Left renal cortex interstitium (tissue), 4 donors: ENCODE measurements at regions not wholly inside any gene's neighbourhood (a gene's known extent, or its start where the extent isn't known, plus 50 kb on each side); places are given as distances from the start of the nearest gene placed in this dataset.

Source experiments
- DNase-seq, 4 donors: peaks; one replicate each; pipeline ENCODE4 v3.0.0-alpha.2; 2013; ENCODE audit warnings: low read depth in 4 of 4, low spot score in 2 of 4, missing footprints in 1 of 4

DNA sequence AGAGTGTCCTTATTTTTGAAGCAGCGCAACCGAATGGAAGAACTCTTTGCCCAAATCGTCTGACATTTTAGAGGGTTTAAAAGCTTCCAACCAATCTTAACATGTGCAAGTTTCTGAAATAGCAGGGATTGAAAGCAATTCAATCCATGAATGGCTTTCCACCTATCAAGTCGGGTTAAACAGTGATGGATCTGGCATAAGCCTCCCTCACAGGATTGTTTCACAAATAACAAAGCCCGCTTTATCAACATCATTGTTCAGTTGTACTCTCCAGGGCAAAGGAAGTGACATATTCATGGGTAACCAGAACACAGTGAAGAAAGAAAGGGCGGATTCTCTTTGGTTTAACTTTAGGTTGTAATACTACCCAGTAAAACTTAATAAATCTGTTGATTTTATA is 497.3 kb downstream of the MTRR start:
- no peak for DNase-seq

DNA sequence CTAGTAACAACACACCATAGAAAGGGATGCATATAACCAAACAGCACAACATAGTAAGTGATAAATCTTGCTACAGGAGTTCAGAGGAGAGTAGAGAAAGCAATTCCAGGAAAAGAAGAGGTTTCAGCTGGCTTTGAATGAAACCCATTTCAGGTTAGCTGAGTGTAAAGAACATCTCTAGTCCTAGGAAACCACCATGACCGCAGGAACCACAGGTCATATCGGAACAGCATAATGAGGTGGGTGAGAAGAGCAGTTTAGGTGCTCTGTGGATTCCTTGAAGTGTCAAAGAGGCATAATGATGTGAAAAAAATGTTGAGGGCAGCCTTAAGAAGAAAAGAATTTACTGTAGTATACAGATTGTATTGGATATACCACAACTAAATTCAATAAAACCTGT is 507.5 kb downstream of the MTRR start:
- no peak for DNase-seq

DNA sequence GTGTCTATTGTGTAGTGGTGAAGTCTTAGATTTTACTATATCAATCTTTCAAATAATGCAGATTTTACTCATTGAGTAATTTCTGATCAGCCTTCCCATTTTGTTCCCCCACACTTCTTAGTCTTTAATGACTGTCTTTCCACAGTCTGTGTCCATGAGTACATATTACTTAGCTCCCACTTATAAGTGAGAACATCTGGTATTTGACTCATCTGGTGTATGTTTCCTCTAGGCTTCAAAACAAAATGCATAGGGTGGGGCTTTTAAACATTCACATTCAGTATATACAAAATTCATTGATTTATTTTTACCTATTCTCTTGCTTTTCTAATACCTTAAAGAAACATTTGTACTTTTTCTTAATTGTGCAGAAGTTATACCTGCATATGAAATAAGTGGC is 513.0 kb downstream of the MTRR start:
- no peak for DNase-seq

DNA sequence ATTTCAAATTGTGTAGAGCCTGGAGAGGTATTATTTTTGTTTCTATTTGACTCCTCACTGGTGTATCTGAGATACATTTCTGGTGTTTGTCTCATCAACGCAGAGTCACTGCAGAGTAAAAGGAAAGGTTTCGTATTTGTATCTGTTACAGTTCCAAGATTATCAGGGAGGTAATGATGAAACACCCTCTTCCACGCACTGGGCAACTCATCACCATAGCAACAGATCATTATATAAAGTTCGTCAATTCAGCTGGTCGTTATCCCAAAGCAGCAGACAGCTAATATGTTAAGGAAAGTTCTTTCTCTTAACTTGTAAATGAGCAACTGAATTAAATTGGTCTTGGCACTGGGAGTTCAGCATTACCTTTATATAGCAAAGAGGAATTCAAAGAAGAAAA is 513.5 kb downstream of the MTRR start:
- no peak for DNase-seq

DNA sequence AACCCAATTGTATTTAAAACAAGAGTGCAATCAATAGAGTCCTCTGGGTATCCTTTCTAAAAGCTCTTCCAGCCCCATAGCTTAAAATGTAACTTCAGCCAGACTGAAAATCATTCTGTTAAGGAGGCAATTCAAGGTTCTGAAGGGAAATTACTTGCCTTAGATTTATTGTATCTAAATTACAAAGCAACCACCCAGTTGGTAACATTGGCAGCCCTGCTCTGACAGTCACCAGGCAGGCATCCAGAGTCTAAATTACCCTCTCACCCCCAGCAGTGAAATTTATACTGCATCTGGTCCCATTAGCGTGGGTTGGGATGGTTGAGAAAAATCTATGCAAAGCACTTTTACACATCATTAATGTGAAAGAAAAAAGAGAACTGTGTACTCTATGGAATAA is 514.7 kb downstream of the MTRR start:
- peak in 1 of 4 donors; percentile 4 for DNase-seq

DNA sequence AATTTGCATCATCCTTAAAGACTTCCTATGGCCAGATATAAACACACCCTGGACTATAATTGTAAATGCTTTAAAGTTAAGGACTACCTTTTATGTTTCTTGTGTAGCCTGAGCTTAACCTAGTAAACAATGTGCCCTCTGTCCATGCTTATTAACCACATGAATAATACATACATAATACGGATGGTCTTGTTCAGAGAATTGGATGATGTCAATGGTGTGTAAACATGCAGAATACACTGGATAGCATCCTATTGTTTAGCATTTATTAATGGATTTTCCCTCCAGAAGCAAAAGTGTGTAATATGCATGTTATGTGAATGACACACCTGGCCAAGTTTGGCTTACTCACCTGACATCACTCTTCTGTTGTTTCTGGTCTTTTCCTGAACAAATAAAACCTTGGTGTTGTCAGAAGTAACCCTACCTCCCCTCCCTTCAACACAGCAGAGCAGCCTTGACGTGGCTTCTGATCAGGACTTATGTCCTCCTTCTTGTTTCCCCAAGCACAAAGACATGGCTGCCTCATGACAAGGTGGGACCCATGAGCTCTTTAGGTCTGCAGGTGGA is 517.9 kb downstream of the MTRR start:
- DNase-seq, result no peak

DNA sequence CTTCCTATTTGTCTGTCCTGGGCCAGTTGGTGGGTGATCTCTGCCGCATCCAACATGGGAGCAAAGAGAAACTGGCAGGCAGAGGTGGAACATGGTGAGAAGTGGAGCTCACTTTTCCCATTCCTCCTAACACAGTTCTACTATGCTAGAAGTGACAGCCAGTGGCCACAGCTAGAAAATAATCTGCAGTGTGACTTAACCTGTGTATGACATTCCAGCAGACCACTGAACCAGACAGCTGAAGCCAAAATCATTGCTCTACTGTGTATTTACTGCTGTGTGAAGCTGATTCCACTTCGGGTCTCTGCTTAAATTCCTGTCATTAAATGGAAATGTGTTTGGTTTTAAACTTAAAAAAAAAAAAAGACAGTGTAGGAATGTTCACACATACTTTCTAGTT is 523.0 kb downstream of the MTRR start:
- peak in 2 of 4 donors; percentile 6 to 46 for DNase-seq

DNA sequence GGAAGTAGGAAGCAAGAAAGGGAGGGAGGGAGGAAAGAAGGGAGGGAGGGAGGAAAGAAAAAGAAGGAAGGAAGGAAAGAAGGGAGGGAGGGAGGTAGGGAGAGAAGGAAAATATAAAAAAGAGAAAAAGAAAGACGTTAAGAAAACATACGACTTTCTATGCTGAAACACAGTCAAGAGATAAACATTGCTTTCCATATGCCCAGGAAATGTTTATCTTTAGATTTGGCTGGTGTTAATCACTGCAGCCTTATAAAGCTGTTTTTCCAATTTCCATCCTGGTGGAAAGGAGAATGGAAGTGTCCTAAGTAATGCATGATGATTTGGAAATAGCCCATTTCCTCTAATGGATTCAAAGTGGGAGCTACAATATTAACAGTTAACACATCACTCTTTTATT is 524.3 kb downstream of the MTRR start:
- no peak for DNase-seq

DNA sequence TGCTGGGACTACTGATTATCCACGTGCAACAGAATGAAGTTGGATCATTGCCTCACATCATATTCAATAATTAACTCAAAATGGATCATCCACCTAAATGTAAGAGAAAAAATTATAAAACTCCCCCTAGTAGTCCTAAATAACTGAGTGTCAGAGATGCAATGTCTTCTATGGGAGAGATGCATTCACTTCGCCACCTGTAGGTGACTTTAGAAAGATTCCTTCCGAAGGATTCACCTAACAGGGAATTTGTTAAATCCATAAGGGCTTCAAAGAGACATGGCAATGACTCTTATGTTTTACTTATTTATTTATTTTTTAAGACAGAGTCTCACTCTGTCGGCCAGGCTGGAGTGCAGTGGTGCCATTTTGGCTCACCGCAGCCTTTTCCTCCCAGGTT is 526.0 kb downstream of the MTRR start:
- no peak for DNase-seq

DNA sequence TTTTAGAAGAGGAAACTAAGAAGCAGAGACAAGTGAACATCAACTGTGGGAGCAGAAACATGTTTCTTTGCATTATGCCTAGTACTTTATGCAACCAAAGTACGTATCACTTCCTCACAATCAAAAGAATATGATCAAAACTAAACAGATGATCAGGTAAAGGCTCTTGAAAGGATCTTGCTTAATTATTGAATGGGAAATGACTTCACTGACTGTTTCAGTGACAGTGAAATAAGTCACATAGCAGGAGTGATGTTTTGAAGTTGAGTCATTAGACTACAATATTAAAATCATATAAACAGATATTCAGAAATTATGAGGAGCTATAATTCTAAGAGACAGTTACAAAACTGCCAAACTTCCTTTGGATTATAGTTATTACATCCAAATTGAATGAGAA is 527.3 kb downstream of the MTRR start:
- DNase-seq, result no peak

DNA sequence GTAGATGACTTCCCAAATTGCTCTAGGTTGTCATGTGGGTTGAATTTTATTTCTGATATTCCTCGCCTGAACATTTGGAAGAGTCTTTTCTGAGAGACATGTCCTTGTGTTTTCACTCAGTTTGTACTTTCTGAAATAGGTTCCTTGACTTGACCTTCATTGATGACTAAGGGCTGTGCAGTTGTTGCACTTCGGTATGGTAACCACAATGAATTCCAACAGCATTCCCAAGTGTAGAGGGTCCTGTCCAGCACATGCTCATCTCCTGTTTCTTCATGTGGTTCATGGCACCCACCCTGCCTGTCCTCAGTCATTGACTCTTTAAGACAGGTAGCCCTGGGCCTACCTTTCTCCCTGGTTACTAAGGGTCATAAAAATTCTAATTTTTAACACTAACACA is 527.8 kb downstream of the MTRR start:
- DNase-seq, result no peak

DNA sequence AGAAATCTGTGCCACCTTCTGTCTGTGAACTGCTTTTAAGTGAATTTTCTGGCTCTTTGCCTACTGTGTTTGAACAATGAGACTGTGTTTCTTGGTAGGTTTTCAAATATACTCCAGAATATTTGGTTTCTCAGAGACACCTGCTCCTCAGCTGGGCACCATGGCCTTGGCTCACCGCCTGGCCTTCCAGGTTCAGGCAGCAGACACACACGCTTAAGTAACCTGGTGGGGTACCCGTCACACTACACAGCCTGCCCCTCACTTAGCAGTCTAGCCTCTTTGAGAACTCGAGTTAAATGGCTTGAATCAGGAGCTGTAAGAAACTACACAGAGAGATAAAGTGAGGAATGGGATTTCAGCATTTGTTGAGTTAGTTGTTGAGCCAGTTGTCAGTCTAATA is 530.5 kb downstream of the MTRR start:
- no peak for DNase-seq

DNA sequence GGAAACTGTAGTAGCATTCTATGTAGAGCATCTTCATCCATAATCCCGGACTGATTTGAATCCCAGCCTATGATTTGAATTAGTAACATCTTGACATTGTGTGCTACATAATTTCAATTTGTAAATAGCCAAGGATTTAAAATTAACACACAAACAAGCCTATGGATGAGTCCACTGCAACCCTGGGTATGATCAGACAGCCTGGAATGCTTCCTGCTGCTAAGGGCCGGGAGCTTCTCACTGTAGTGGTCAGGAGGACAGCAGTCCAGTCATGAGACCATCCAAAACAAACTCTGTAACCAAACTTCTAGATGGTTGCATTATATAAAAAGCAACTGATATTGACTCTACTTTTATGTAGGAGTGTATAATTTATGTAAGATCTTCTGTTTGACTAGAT is 539.3 kb downstream of the MTRR start:
- DNase-seq, result no peak

DNA sequence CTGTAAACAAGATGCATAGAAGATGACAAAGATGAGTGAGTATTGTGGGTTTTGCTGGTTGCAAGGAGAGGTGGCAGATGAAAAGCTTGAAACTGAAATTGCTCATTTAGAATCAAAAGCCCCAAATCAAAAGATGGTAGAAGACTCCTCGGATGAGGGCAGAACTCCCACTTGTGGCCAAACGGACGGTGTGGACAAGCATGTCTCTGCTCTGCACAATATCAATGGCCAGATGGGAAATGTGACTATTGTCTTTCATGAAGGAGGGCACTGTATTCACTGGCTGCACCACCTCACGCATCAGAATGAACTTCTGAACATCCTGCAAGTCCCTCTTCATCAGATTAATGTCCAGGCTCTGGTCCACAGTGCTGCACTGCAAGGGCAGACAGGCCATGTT is 541.7 kb downstream of the MTRR start:
- no peak for DNase-seq

DNA sequence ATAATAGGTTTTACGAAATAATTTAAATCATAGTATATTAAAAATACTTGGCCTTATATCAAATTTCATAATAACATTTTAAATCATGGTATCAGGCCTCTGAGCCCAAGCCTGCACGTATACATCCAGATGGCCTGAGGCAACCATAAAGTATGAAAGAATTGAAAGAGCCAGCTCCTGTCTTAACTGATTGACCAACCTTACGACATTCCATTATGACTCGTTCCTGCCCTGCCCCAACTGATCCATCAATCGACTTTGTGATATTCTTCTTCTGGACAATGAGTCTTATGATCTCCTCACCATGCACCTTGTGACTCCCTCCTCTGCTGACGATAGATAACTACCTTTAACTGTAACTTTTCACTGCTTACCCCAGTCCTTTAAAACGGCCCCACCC is 545.0 kb downstream of the MTRR start:
- DNase-seq, result no peak

DNA sequence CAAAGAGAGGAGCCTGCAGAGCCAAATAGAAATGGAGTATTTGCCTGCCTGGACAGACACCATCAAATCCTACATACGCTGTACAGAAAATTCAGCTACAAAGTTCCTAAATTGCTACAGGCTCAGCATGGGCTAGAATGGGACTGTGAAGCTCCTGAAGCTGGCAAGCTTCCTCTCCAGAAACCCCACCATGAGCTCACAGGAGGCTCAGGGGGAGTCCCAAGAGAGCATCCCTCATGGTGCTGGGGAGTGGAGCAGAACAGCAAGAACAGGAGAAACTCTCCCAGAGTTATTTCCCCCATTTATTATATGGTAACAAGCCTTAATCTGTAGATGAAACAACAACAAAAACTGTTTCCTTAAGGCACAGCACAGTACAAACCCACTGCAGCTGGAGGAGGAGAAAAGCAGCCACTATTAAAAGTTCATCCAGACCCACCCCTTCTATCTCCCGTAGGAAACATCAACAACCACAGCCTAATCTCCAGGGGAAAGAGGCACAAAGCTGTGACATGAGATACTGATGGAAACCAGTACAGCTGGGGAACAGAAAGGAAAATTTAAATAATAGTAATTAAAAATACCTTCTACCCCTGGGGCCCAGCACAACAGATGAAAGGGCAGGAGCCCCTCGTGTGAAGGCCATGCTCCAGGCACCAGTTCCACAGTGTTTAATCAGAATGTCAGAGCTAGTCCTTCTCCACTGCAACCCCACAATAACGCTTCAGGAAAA is 548.5 kb downstream of the MTRR start:
- no peak for DNase-seq

DNA sequence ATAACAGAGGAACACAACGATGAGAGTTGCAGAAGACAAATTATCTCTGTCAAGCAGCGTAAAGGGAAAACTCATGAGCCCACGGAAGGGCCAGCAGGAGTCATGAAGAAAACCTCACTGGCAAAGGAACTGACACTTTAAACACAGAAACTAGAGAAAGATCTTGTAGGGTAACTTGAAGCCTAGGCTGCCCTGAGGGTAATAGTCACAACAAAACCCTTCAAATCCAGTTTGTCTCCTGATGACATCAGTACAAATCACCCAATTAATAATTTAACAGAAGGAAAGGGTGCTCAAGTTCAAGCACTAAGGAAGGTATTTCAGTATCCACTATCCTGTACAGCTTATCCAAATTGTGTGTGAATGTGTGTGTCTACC is 549.1 kb downstream of the MTRR start:
- no peak for DNase-seq

DNA sequence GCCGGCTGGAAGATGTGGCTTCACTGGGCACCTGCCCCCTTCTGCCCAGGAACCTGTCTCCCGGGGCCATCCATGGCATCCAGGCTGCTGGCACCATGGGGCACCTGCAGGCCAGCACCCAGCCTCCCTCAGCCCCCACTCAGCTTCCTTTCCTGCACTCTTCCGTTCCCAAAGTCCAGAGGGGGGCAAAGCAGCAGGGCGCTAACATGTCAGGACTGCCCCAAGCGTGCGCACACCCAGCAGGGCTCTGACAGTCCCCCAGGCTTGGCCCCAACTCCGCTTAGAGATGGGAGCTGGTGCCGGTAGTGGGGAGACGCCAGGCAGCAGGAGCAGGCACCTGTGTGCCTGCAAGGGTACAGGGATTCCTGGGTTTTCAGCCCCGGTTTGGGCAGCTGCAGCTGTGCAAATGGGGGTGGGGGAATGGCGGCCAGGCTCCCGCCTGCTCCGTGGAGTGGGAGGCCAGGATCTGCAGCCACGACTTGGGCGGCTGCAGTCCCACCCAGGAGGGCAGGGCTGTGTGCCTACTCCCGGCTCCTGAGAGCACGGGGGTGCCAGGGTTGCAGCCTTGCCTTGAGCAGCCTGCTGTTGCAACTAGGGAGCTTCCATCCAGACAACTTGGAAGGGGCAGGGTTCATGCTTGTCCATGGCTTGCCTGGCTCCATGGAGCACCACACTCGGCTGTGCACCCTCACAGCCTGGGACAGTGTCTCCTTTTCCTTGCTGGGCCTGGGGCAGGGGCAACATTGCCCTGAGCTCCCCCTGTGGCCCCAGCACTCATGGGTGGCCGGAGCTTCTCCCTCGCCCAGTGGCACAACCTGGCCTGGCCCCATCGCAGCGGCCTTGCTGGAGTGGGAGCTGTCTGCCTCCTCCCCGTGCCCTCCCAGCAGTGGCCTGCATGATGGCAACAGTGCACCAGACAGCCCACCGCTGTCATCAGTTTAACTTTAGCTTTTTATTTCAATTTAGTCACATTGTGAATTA is 561.1 kb downstream of the MTRR start:
- DNase-seq, result no peak

DNA sequence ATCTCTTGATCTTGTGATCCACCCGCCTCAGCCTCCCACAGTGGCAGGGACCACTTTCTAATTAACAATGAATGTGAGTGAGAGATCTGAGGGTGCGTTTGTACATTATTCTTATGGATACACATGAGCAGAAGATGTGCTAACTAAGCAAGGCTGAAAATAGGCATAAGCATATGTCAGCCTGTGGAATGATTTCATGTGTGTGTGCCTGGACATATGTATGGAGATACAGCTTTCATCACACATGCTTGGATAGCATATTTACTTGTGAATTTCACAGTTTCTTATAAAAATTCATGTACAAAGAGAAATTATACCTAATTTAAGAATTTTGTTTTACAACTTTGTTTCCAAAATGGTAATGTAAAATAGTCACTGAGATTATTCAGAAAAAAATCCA is 565.6 kb downstream of the MTRR start:
- DNase-seq, result no peak

DNA sequence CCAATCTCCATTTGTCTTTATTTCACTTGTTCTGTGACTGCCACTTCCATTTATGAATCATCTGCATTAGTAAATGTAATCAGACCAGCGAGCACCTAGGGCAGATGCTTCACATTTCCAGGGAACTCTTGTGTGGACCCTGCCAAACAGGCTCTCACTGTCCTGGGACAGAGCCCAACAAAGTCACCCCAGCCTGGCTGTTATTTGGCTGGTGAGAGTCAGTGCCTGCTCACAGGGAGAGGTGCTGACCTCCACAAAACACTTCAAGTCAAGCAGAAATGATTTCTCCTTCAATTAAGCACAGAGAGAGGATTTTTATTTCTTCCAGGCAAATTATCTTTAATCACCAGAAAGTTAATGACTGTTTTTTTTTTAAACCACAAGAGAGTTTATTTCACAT is 568.0 kb downstream of the MTRR start:
- no peak for DNase-seq

DNA sequence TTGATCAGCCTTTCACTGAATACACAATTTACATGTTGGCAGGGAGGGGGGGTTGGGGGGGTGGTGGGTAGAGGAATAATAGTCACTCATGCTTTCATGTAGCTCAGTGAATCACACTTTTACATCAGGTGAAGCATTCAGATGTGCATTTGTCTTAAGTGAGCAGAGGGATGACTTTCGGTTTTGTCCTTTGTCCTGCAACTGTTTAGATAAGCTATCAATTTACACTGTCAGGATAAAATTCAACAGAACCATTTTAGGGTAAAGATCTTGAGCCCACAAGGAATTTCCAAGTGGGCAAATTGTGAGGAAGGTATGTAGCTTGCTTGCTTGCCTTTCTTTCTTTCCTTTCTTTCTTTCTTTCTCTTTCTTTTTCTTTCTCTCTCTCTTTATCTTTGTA is 576.2 kb downstream of the MTRR start:
- DNase-seq, result no peak

DNA sequence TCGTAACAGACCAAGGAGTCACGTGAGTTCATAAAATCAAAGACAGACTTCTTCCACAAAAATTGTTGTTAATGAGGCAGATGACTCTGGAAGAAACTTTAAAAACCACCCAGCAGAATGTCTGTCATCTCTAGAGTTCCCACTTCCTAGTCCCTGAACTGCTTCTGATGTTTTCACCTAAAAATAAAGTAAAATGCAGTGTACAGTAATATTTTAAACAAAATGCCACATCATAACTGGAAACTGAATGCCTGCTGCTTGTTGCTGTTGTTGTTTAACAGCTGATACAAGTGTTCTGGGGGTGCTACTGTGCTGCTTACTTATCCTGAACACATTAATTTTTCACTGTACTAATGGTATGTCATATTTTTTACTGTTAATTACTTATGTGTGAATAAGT is 577.2 kb downstream of the MTRR start:
- DNase-seq, result no peak
